Right atrium auricular region (tissue), 2 donors: ENCODE measurements at regions not wholly inside any gene's neighbourhood (a gene's known extent, or its start where the extent isn't known, plus 50 kb on each side); places are given as distances from the start of the nearest gene placed in this dataset.
"Not testable (repeated sequence)": the region's sequence is repeated elsewhere in the genome, so short reads cannot be mapped to it uniquely, and the experiment has no call there.

Experiments
- DNase-seq: peaks from one replicate; pipeline ENCODE4 v3.0.0-alpha.2; 2019; ENCODE audit warnings: low spot score
- H3K27ac ChIP-seq, 2 donors: fragments of 200-600 bp; sonication (generic); 1 replicate in 1 of 2; 2 replicates in 1 of 2; pipeline ENCODE4 v1.5.1; 2016 to 2019
- H3K27me3 ChIP-seq, 2 donors: fragments of 200-600 bp; sonication (generic); one replicate each; pipeline versions ENCODE4 v1.5.1 to v1.6.0; 2017 to 2019
- H3K36me3 ChIP-seq: fragments of 200-600 bp; sonication (generic); one replicate; pipeline ENCODE4 v1.5.1; 2016
- H3K4me1 ChIP-seq, 2 donors: fragments of 200-600 bp; sonication (generic); one replicate each; pipeline versions ENCODE4 v1.5.1 to v1.6.0; 2017 to 2019
- H3K4me3 ChIP-seq, 2 donors: fragments of 200-600 bp; sonication (generic); 1 replicate in 1 of 2; 2 replicates in 1 of 2; pipeline ENCODE4 v1.5.1; 2017 to 2019; ENCODE audit warnings: mild to moderate bottlenecking in 1 of 2, moderate library complexity in 1 of 2
- H3K9me3 ChIP-seq, 2 donors: fragments of 200-600 bp; sonication (generic); one replicate each; pipeline ENCODE4 v1.5.1; 2019

DNA sequence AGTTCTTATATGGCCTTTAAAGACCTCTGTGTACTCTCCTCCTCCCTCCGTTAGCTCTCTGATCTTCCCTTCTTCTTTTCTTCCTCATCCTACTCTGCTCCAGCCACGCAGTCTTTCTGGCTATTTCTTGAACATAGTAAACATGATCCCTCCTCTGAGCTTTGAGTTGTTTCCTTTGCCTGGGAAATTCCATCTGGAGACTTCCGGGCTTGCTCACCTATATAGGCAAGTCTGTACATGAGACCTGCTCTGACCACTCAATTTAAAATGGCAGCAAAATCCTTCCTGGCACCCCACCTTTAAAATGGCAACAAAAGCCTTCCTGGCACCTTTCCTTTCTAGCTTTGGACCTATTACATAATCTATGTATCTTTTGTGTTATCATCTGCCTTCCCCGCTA, 517.6 kb downstream of the TTLL7 start:
- not testable (repeated sequence) for H3K4me3 ChIP-seq, H3K27me3 ChIP-seq, DNase-seq, H3K4me1 ChIP-seq, H3K27ac ChIP-seq, H3K36me3 ChIP-seq, H3K9me3 ChIP-seq

GRCh38 chr1:83479591-83480239, 519.2 kb downstream of the TTLL7 start:
- not testable (repeated sequence) for DNase-seq, H3K36me3 ChIP-seq, H3K4me3 ChIP-seq, H3K4me1 ChIP-seq, H3K9me3 ChIP-seq, H3K27ac ChIP-seq, H3K27me3 ChIP-seq

DNA sequence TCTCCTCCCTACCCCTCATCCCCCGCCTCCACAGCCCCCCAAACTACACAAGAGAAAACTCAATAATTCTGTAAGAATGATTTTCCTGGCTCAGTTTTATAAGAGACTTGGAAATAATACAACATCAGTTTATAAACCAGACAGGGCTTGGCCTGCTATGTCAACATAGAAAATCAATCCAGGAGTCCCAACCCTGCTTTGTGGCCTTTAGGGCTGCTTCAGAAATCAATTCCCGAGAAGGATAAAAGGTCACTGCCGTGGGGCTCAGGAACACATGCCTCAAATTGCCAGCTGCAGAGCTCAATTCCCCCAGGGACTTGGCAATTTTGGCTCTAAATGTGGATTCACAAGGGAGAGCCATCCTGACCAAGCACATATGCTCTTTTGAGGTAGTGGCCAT, 520.8 kb downstream of the TTLL7 start:
- H3K27ac ChIP-seq, H3K27me3 ChIP-seq, DNase-seq, H3K9me3 ChIP-seq, H3K36me3 ChIP-seq, H3K4me1 ChIP-seq, H3K4me3 ChIP-seq: not testable (repeated sequence)

DNA sequence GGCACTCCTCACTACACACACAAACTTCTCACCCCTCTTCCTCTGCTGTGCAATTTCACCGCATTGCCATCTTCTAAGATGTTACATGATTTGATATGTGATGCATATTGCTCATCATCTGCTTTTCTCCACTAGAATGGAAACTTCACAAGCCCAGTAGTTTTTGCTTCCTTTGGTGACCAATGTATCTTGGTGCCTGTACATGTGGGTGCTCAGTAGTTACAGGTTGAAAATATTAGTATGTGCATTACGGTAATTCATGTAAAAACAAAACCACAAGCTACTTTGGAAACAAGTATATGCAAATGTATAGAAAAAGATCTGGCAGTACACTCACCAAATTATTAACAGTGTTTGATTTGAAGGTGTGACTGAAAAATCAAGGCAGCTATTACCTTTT, 522.4 kb downstream of the TTLL7 start:
- H3K9me3 ChIP-seq, H3K4me1 ChIP-seq, H3K27me3 ChIP-seq, H3K36me3 ChIP-seq, DNase-seq, H3K27ac ChIP-seq, H3K4me3 ChIP-seq: not testable (repeated sequence)

GRCh38 chr1:83474946-83475345, 524.0 kb downstream of the TTLL7 start:
- not testable (repeated sequence) for H3K4me1 ChIP-seq, H3K27me3 ChIP-seq, H3K36me3 ChIP-seq, DNase-seq, H3K27ac ChIP-seq, H3K4me3 ChIP-seq, H3K9me3 ChIP-seq

DNA sequence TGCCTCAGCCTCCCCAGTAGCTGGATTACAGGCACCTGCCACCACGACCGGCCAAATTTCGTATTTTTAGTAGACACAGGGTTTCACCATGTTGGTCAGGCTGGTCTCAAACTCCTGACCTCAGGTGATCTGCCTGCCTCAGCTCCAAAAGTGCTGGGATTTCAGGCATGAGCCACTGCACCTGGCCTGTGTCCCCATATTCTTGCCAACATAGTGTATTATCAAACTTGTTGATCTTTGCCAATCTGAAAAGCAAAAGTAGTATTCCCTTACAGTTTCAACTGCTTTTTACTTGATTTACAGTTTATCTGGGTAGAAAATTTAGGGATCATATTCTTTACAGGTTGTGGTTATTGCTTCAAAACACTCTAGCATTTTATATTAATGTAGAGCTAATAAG, 524.9 kb downstream of the TTLL7 start:
- not testable (repeated sequence) for H3K27ac ChIP-seq, DNase-seq, H3K4me3 ChIP-seq, H3K9me3 ChIP-seq, H3K36me3 ChIP-seq, H3K4me1 ChIP-seq, H3K27me3 ChIP-seq

DNA sequence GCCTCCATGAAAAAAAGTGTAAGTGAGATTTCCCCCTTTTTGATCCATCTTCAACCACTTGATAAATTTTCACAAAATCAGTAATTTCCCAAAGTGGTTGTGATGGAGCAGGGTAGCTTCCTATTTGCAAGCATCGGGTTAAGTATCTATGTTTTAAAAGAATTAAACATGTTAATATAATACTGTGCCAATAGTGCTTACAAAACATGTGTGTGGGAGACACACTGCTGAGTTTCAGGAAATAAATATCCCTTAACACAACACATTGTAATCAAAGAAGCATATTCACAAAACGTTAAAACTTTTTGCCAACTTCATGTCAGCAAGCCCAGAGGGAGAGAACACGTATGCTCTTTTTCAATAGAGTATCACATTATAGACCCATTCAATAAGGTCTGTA, 526.9 kb downstream of the TTLL7 start:
- H3K27me3 ChIP-seq, DNase-seq, H3K4me3 ChIP-seq: not testable (repeated sequence)

GRCh38 chr1:83471272-83471671, 527.7 kb downstream of the TTLL7 start:
- H3K9me3 ChIP-seq, H3K4me3 ChIP-seq, H3K27me3 ChIP-seq, H3K27ac ChIP-seq, DNase-seq, H3K36me3 ChIP-seq, H3K4me1 ChIP-seq: not testable (repeated sequence)

More for the DNA sequence above, 526.9 kb downstream of the TTLL7 start:
- H3K36me3 ChIP-seq, H3K9me3 ChIP-seq, H3K27ac ChIP-seq, H3K4me1 ChIP-seq: not testable (repeated sequence)

DNA sequence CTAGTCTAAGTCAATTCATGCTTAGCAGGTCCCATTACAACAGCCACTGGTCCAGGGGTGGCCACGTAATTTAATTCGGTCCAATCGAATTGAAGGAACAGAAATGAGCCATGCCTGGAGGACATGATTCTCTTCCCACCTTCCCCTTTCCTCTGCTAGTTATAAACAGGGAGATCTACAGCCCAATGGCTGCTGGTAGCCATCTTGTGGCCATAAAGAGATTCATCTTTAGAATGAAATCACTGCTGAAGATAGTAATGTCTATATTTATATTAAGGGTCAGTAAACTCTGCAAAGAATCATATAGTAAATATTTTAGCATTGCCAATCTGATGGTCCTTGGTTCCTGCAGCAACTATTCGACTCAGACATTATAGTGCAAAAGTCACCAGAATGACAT, 530.6 kb downstream of the TTLL7 start:
- not testable (repeated sequence) for H3K27me3 ChIP-seq, H3K27ac ChIP-seq, H3K9me3 ChIP-seq, DNase-seq, H3K4me1 ChIP-seq, H3K36me3 ChIP-seq, H3K4me3 ChIP-seq

- not testable (repeated sequence) for H3K36me3 ChIP-seq, DNase-seq, H3K27me3 ChIP-seq, H3K9me3 ChIP-seq, H3K4me1 ChIP-seq, H3K4me3 ChIP-seq, H3K27ac ChIP-seq
Observed at GRCh38 chr1:83457735-83458248, 541.1 kb downstream of the TTLL7 start.

- not testable (repeated sequence) for H3K27ac ChIP-seq, H3K4me1 ChIP-seq, H3K36me3 ChIP-seq, H3K9me3 ChIP-seq, H3K4me3 ChIP-seq, DNase-seq, H3K27me3 ChIP-seq
Observed at GRCh38 chr1:83457281-83457680, 541.7 kb downstream of the TTLL7 start.

DNA sequence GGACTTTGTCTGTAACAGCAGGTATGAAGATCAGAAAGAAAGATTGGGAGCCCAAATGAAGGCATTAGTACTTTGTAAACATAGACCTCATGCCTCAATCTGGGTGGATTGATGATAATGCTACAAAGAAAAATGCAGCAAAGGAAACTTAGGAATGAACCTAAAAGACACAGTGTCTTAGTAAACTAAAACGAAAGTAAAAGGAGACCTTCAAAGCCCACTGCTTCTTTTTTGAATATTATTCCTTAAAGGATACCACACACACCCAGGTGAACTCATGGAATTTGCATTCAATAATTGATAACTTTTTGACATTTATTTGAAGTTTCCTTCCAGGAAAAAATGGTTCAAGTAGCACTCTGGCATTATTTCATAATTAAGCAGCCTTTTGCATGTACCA, 543.2 kb downstream of the TTLL7 start:
- not testable (repeated sequence) for H3K27me3 ChIP-seq, H3K27ac ChIP-seq, H3K9me3 ChIP-seq, H3K4me3 ChIP-seq, DNase-seq, H3K4me1 ChIP-seq, H3K36me3 ChIP-seq

DNA sequence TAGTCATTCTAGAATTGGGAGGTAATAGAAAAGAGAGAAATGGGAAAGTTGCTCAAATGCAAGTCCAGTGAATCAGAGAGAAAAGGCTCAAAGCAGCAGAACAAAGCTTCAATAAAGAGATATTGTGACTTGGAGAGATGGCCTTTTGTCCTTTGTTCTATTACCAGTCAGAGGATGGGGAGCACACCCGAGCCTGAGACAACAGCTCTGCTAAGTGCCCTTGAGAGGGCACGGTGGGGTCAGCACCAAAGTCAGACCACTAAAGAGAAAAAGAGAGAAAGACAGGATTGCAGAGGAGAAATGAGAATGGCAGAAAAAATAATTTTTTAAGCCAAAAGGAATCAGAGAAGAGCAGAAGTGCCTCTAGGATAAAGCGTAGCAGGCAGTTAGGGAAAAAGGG, 553.1 kb downstream of the TTLL7 start:
- H3K27ac ChIP-seq, DNase-seq, H3K9me3 ChIP-seq: not testable (repeated sequence)

DNA sequence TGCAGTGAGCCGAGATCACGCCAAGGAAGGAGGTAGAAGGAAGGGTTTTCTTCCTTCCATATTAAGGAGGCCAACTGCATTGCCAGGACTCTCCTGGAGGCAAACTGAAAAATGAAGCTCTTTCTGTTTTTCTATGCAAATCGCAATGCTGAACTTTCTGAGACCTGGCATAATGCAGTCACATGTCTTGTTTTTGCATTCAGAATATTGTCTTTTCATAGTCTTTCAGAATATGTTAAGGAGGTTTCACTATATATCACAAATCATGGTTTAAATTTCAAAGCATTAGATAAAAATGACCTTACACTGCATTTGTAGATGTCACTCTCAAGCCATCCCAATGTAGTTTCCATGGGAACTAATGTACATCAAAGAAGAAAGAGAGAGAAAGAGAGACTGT, 556.5 kb downstream of the TTLL7 start:
- not testable (repeated sequence) for H3K4me3 ChIP-seq, H3K36me3 ChIP-seq, H3K27me3 ChIP-seq, H3K4me1 ChIP-seq, DNase-seq, H3K27ac ChIP-seq, H3K9me3 ChIP-seq

More for the DNA sequence above, 553.1 kb downstream of the TTLL7 start:
- not testable (repeated sequence) for H3K4me3 ChIP-seq, H3K36me3 ChIP-seq, H3K27me3 ChIP-seq, H3K4me1 ChIP-seq

- H3K4me3 ChIP-seq, H3K9me3 ChIP-seq, H3K36me3 ChIP-seq, H3K4me1 ChIP-seq, H3K27ac ChIP-seq, H3K27me3 ChIP-seq, DNase-seq: not testable (repeated sequence)
Observed at GRCh38 chr1:83440586-83440985, 558.3 kb downstream of the TTLL7 start.

DNA sequence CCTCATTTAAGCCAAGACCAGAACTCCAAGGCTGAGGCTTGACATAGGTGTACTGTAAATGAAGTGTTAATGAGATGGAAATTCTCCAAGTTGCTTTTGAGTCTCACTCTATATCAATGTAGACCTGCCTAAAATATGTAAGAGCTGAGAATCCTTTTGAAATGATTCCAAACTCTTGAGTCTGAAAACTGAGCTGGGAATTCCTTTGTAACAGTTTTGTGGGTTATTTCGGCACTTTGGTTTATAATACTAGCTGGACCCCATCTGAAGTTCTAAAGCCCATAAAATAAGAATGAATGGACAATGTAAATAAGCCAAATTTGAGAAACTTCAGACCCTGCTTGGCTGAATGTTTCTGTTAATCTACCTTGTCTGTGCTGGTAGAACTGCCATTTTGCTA, 558.9 kb downstream of the TTLL7 start:
- not testable (repeated sequence) for H3K4me1 ChIP-seq, DNase-seq, H3K9me3 ChIP-seq, H3K4me3 ChIP-seq, H3K27ac ChIP-seq, H3K36me3 ChIP-seq, H3K27me3 ChIP-seq
